ENCODE measurements at regions not wholly inside any gene's neighbourhood (a gene's known extent, or its start where the extent isn't known, plus 50 kb on each side); places are given as distances from the start of the nearest gene placed in this dataset.
"Not testable (repeated sequence)": the region's sequence is repeated elsewhere in the genome, so short reads cannot be mapped to it uniquely, and the experiment has no call there.

GRCh38 chr11:15673408-15673831 is 558.7 kb downstream of the INSC start:
- no peak for DNase-seq (ENCODE audit: low spot score)
- TF ChIP-seq CTCF (IDR thresholded peaks at IDR 0.05) = no peak
- no peak for ATAC-seq (ENCODE audit: low FRiP score)

- TF ChIP-seq CTCF (IDR thresholded peaks at IDR 0.05) = no peak
- DNase-seq (ENCODE audit: low spot score) = no peak
- ATAC-seq (ENCODE audit: low FRiP score) = no peak
Observed at GRCh38 chr11:15674756-15675155, 560.0 kb downstream of the INSC start.

GRCh38 chr11:15675683-15676082 is 561.0 kb downstream of the INSC start:
- TF ChIP-seq CTCF (IDR thresholded peaks at IDR 0.05) = no peak
- ATAC-seq (ENCODE audit: low FRiP score) = no peak
- DNase-seq (ENCODE audit: low spot score) = no peak

GRCh38 chr11:15677181-15677580 is 562.5 kb downstream of the INSC start:
- TF ChIP-seq CTCF (IDR thresholded peaks at IDR 0.05) = no peak
- ATAC-seq (ENCODE audit: low FRiP score) (no peak), DNase-seq (ENCODE audit: low spot score) (no peak)

- no peak for TF ChIP-seq CTCF (IDR thresholded peaks at IDR 0.05)
- DNase-seq (ENCODE audit: low spot score) = no peak
- no peak for ATAC-seq (ENCODE audit: low FRiP score)
Observed at GRCh38 chr11:15683528-15683927, 568.8 kb downstream of the INSC start.

- ATAC-seq (ENCODE audit: low FRiP score) (no peak), DNase-seq (ENCODE audit: low spot score) (no peak)
Observed at GRCh38 chr11:15685306-15685705, 570.6 kb downstream of the INSC start.

GRCh38 chr11:15686259-15686658 is 571.5 kb downstream of the INSC start:
- DNase-seq (ENCODE audit: low spot score); ATAC-seq (ENCODE audit: low FRiP score): not testable (repeated sequence)

More at GRCh38 chr11:15685306-15685705, 570.6 kb downstream of the INSC start:
- TF ChIP-seq CTCF (IDR thresholded peaks at IDR 0.05) = no peak

- no peak for TF ChIP-seq CTCF (IDR thresholded peaks at IDR 0.05)
Observed at GRCh38 chr11:15687342-15687741, 572.6 kb downstream of the INSC start.

More at GRCh38 chr11:15687342-15687741, 572.6 kb downstream of the INSC start:
- no peak for ATAC-seq (ENCODE audit: low FRiP score)
- DNase-seq (ENCODE audit: low spot score) = no peak

Measured in omental fat pad (tissue), 3 donors.